Prostate gland (tissue), 2 donors: ENCODE measurements at regions not wholly inside any gene's neighbourhood (a gene's known extent, or its start where the extent isn't known, plus 50 kb on each side); places are given as distances from the start of the nearest gene placed in this dataset.

ENCODE experiments used
- DNase-seq: peaks from one replicate; pipeline ENCODE4 v3.0.0-alpha.2; 2019; ENCODE audit warnings: low spot score
- H3K27ac ChIP-seq, 2 donors: fragments of 200-600 bp; sonication (generic); 2 replicates each; pipeline ENCODE4 v1.5.1; 2017 to 2019
- H3K27me3 ChIP-seq: fragments of 200-600 bp; sonication (generic); replicated peaks from 2 replicates; pipeline ENCODE4 v1.5.1; 2019; ENCODE audit not compliant: insufficient read depth
- H3K36me3 ChIP-seq, 2 donors: fragments of 200-600 bp; sonication (generic); 1 replicate in 1 of 2; 2 replicates in 1 of 2; pipeline versions ENCODE4 v1.5.1 to v1.8.1; 2017 to 2019
- H3K4me1 ChIP-seq: fragments of 200-600 bp; sonication (generic); replicated peaks from 2 replicates; pipeline ENCODE4 v1.5.1; 2019
- H3K4me3 ChIP-seq, 2 donors: fragments of 200-600 bp; sonication (generic); 2 replicates each; pipeline ENCODE4 v1.5.1; 2017 to 2019
- H3K9me3 ChIP-seq: fragments of 200-600 bp; sonication (generic); 2 replicates; pipeline ENCODE4 v1.5.1; 2017
- POLR2A ChIP-seq: fragments of 450-650 bp; IDR thresholded peaks from one replicate; pipeline ENCODE4 v1.6.1; 2016; ENCODE audit warnings: antibody characterized with exemption, mild to moderate bottlenecking
- POLR2AphosphoS5 ChIP-seq: sonication (generic); formaldehyde crosslinking; IDR thresholded peaks from one replicate; pipeline ENCODE4 v1.6.1; 2017; ENCODE audit warnings: antibody characterized with exemption
- WGBS: methylation state at CpG from one replicate; pipeline ENCODE4 v1.1.5; 2018; 5-methylcytosine and 5-hydroxymethylcytosine counted together
- intact Hi-C: fragments of 100-400 bp; cut with DNase I; formaldehyde crosslinking; loops from one replicate; pipeline ENCODE4 v1.14.2; 2022
- TF ChIP-seq, protein P1 (sequence below), 4 experiments: fragments of 200-600 bp in 2 of 4; fragments of 450-650 bp in 2 of 4; sonication (generic) in 2 of 4; IDR thresholded peaks; 1 replicate in 3 of 4; 2 replicates in 1 of 4; pipeline ENCODE4 v1.5.1; 2016 to 2019; ENCODE audit warnings: antibody characterized with exemption in 4 of 4, mild to moderate bottlenecking in 2 of 4, moderate library complexity in 2 of 4

DNA sequence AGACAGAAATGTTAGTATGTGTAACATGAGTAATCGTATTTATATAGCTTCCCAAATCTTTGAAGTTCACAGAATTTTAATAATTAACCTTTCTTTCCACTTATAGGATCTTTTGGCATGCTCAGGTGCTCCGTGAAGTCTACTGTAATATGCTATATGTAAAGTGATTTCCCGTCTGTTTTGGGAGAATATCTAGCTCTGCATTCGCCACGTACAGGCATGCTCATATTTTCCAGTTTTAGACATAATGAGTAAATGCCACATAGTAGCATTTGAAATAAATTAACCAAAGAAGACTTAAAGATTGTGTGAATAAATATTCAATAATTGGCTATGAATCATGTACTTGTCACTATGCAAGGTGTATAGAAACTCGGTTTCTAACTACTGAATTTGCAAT, 189.0 kb upstream of the CSNK1A1L start:
- Histone ChIP-seq H3K4me3 (no peak overlapping the region), H3K4me1 (no peaks in the 10 kb centered on the region), H3K27ac (no peak overlapping the region), H3K9me3 (no peaks in the 10 kb centered on the region), H3K27me3 (no peaks in the 10 kb centered on the region), H3K36me3 (no peaks in the 10 kb centered on the region)
- DNase-seq: no peak
- TF ChIP-seq, protein P1, sequence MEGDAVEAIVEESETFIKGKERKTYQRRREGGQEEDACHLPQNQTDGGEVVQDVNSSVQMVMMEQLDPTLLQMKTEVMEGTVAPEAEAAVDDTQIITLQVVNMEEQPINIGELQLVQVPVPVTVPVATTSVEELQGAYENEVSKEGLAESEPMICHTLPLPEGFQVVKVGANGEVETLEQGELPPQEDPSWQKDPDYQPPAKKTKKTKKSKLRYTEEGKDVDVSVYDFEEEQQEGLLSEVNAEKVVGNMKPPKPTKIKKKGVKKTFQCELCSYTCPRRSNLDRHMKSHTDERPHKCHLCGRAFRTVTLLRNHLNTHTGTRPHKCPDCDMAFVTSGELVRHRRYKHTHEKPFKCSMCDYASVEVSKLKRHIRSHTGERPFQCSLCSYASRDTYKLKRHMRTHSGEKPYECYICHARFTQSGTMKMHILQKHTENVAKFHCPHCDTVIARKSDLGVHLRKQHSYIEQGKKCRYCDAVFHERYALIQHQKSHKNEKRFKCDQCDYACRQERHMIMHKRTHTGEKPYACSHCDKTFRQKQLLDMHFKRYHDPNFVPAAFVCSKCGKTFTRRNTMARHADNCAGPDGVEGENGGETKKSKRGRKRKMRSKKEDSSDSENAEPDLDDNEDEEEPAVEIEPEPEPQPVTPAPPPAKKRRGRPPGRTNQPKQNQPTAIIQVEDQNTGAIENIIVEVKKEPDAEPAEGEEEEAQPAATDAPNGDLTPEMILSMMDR (IDR thresholded peaks at IDR 0.05): no peak
- TF ChIP-seq POLR2A (no peak), POLR2AphosphoS5 (no peak)
- 81% methylated on average over 6 of the region's 6 CpGs for WGBS
- intact Hi-C loops: no loop called here

DNA sequence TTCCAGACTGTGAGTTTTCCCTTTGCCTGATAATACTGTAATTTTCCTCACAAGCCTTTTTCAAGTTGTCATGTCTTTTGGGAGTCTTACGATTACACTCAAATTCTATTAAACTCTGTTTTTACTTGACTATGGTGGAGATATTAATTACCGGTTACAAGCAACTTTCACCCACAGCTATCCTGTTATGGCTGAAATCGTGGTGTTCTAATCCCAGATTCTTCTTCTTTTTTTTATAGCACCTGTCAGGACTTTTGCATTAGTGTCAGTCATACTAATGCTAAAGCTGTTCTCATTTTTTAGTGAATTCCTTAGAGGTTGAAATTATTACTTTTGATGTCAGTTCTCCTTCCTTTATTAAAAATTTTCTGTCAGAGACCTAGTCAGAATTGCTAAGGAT, 187.8 kb upstream of the CSNK1A1L start:
- DNase-seq: no peak
- H3K36me3 ChIP-seq: no peaks in the 10 kb centered on the region
- TF ChIP-seq POLR2A (no peak), POLR2AphosphoS5 (no peak)
- TF ChIP-seq, protein P1 (IDR thresholded peaks at IDR 0.05): no peak
- H3K27me3 ChIP-seq: no peaks in the 10 kb centered on the region
- intact Hi-C loops: no loop called here
- 81% methylated on average over 3 of the region's 3 CpGs for WGBS
- H3K27ac ChIP-seq: no peak overlapping the region
- H3K4me1 ChIP-seq: no peaks in the 10 kb centered on the region
- no peak overlapping the region for H3K4me3 ChIP-seq
- H3K9me3 ChIP-seq: no peaks in the 10 kb centered on the region

DNA sequence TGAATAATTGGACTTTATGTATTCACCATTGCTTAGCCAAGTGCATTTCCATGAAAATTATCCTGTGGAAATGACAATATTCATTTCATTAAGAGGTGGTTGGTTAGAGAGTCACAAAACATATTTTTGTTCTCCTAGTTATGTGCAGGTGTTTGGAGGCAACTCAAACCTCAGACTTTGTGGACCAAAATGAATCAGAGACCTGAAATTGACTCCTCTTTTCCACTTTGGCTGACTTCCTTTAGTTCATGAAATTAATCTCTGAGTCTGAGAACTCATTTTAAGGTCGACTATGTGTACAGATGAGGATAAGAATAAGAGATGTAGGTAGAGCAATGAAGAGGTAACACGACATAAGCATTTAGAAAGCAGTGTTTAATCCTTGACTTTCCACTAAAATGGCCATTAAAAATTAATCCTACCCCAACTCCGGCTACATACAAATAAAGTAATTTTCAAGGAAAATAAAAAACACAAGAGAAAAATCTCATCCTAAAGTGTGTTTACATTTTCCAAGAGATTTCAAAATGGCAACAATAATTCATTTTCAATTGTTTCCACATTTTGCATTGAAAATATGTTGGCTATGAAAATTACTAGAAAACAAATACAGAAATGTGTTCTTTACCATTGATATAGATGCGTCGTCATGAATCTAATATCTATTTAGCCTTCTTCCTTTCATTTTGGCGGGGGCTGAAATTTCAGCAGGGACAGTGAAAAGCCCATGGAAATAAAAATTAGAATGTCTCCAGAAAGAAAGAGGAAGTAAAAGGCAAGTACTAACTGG, 185.4 kb upstream of the CSNK1A1L start:
- TF ChIP-seq POLR2AphosphoS5: no peak
- TF ChIP-seq POLR2A: no peak
- TF ChIP-seq, protein P1 (IDR thresholded peaks at IDR 0.05): no peak
- H3K4me3 ChIP-seq: no peak overlapping the region
- no peak overlapping the region for H3K27ac ChIP-seq
- intact Hi-C loops: no loop called here
- DNase-seq: no peak
- no peaks in the 10 kb centered on the region for H3K4me1 ChIP-seq
- WGBS: 94% methylated on average over 6 of the region's 6 CpGs
- no peaks in the 10 kb centered on the region for H3K9me3 ChIP-seq
- no peaks in the 10 kb centered on the region for H3K27me3 ChIP-seq
- no peaks in the 10 kb centered on the region for H3K36me3 ChIP-seq

GRCh38 chr13:37289212-37289935, 183.9 kb upstream of the CSNK1A1L start:
- 77% methylated on average over 6 of the region's 6 CpGs for WGBS
- Histone ChIP-seq H3K4me3 (no peak overlapping the region), H3K36me3 (no peaks in the 10 kb centered on the region), H3K27ac (no peak overlapping the region), H3K4me1 (no peaks in the 10 kb centered on the region), H3K9me3 (no peaks in the 10 kb centered on the region), H3K27me3 (no peaks in the 10 kb centered on the region)
- no peak for DNase-seq
- TF ChIP-seq, protein P1 (IDR thresholded peaks at IDR 0.05): no peak
- intact Hi-C loops: no loop called here
